Bone marrow (tissue), 2 donors: ENCODE measurements at regions not wholly inside any gene's neighbourhood (a gene's known extent, or its start where the extent isn't known, plus 50 kb on each side); places are given as distances from the start of the nearest gene placed in this dataset.

Experiments used
- DNase-seq, 2 donors: peaks; one replicate each; lab custom pipeline; 2025; lab: John Stamatoyannopoulos, UW

- no peak for DNase-seq
Observed at GRCh38 chr5:10849278-10849677, 88.2 kb upstream of the DAP start.

- no peak for DNase-seq
Observed at GRCh38 chr5:10844016-10844415, 83.0 kb upstream of the DAP start.

DNA sequence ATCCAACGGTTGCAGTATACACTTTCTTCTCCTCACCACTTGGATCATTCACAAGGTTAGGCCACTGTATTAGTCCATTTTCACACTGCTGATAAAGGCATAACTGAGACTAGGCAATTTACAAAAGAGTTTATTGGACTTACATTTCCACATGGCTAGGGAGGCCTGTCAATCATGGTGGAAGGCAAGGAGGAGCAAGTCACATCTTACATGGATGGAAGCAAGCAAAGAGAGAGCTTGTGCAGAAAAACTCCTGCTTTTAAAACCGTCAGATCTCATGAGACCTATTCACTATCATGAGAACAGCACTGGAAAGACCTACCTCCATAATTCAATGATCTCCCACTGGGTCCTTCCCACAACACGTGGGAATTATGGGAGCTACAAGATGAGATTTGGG is 81.8 kb upstream of the DAP start:
- DNase-seq = no peak

- no peak for DNase-seq
Observed at GRCh38 chr5:10839916-10840599, 79.0 kb upstream of the DAP start.

DNA sequence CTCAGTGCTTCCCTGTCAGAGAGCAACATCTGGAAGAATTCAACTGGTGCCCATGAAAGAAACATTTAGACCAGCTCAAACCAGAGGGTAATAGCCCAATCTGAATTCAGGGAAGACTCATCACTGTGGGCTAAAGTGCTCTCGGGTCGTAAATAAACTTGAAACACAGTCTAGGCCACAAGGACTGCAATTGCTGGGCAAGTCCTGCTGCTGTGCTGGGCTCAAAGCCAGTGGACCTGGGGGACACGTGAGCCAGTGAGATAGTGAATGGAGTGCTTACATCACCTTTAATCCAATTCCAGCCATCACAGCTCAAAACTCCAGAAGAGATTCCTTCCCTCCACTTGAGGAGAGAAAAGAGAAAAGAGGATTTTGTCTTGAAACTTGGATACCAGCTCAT is 78.1 kb upstream of the DAP start:
- DNase-seq = no peak

- DNase-seq = no peak
Observed at GRCh38 chr5:10838038-10838437, 77.0 kb upstream of the DAP start.

DNA sequence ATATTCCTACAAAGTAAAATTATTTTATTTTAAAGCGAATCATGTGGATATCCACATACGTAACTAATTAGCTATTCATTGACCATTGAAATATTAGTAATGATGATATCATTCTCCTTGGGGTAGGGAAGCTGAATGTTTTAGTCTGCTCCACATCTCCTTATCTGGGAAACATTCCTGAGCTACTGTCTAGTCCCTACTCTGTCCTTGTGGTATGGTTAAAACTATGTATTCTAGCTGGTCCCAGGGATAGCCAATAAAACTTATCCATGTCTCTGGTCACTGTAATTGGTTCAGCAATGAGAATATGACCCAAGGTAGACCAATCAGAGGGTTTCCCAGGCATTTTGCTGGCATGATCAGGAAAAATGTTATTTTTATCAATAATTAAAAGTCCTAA is 76.0 kb upstream of the DAP start:
- no peak for DNase-seq

DNA sequence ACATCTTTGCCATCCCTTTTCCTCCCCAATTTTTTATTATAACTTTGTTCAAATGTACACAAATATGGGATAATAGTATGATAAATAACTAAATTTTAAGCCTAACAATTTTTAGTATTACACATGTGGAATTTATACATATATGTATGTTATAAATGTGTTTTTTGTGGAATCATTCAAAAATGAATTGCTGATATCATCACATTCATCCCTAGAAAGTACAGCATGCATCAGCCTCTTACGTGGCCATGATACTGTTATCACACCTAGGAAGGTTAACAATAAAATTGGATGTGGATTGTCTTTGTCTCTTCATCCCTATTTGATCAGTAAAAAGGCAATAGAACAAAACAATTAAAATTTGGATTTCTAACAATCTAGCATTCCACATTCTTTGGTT is 73.7 kb upstream of the DAP start:
- no peak for DNase-seq

DNA sequence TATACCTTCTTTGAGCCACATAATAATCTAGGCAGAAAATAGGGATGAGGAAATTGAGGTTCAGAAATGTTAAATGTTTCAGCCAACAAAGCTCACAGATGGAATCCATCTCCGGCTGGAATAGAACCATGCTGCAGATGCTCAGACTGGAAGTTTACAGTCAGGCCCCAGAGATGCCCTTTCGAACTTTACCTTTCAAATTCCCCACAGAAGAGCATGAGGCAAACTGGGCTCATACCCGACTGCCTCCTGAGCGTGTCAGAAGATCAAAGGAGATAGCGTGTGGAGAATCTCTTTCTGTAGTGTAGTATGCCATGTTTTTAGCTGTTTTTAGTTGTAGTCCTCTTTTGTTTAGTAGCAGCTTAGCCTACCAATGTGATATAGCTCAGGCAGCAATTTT is 72.0 kb upstream of the DAP start:
- DNase-seq = no peak

- DNase-seq = no peak
Observed at GRCh38 chr5:10832421-10832820, 71.4 kb upstream of the DAP start.

DNA sequence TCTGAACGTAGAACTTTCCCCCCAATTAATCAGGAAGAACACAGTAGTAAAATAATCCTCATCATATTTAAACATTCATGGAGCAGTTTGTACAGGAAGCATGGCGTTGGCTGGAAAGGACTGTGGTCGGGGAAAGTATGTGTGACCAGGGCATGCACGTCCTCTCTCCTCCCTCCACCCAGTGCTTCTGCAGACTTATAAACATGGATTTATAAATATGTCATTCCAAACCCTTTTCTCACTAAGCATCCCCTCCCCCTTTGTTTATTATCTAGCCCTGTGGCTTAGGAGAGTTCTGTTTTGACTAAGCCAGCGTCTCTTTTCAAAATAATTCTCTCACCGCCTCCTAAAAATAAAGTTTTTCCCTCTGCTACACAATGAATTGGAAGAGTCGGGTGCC is 70.4 kb upstream of the DAP start:
- no peak for DNase-seq

- no peak for DNase-seq
Observed at GRCh38 chr5:10828241-10828640, 67.2 kb upstream of the DAP start.

GRCh38 chr5:10827571-10827970 is 66.5 kb upstream of the DAP start:
- no peak for DNase-seq

GRCh38 chr5:10826971-10827370 is 65.9 kb upstream of the DAP start:
- DNase-seq = no peak

- DNase-seq = no peak
Observed at GRCh38 chr5:10825897-10826644, 65.0 kb upstream of the DAP start.

DNA sequence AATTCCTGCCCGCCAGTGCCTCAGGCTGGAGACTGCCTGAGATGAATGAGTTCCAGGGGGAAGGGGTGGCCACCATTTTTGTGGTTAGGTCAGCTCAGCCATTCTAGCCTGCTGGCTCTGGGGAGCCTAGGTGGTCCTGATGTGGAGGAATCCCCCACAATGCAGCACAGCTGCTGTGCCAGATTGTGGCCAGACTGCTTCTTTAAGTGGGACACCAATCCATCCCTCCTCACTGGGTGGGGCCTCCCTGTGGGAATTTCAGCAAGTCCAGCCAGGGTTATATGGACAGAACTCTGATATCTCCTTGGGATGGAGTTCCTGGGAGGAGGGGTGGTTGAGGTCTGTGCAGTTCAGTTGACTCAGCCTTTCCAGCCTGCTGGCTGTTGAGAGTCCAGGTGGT is 51.2 kb upstream of the DAP start:
- no peak for DNase-seq
